GM20000 (cell line): ENCODE measurements at regions not wholly inside any gene's neighbourhood (a gene's known extent, or its start where the extent isn't known, plus 50 kb on each side); places are given as distances from the start of the nearest gene placed in this dataset.

Experiments
- DNase-seq: peaks from one replicate; pipeline ENCODE4 v3.0.0; 2012; ENCODE audit warnings: low spot score
- CTCF ChIP-seq: IDR thresholded peaks from 2 replicates; pipeline ENCODE4 v1.5.1; 2012; ENCODE audit warnings: mild to moderate bottlenecking, control low read depth; ENCODE audit errors: extremely low read depth, missing control alignments

- DNase-seq: no peak
- TF ChIP-seq CTCF: no peak
Measured at GRCh38 chr5:19031491-19031890, 956.5 kb downstream of the CDH18 start.

GRCh38 chr5:19035816-19036215 lies 952.2 kb downstream of the CDH18 start:
- TF ChIP-seq CTCF: no peak
- no peak for DNase-seq

- no peak for TF ChIP-seq CTCF
- no peak for DNase-seq
Measured at GRCh38 chr5:19042106-19042505, 945.9 kb downstream of the CDH18 start.

GRCh38 chr5:19044311-19044710 lies 943.7 kb downstream of the CDH18 start:
- no peak for DNase-seq
- no peak for TF ChIP-seq CTCF

GRCh38 chr5:19044931-19045695 lies 942.9 kb downstream of the CDH18 start:
- no peak for TF ChIP-seq CTCF
- no peak for DNase-seq

- no peak for TF ChIP-seq CTCF
- DNase-seq: no peak
Measured at GRCh38 chr5:19047277-19047676, 940.7 kb downstream of the CDH18 start.

- no peak for DNase-seq
- no peak for TF ChIP-seq CTCF
Measured at GRCh38 chr5:19048726-19049125, 939.3 kb downstream of the CDH18 start.
